Prostate gland (tissue), 2 donors: ENCODE measurements at regions not wholly inside any gene's neighbourhood (a gene's known extent, or its start where the extent isn't known, plus 50 kb on each side); places are given as distances from the start of the nearest gene placed in this dataset.

Experiments
- POLR2A ChIP-seq: fragments of 450-650 bp; IDR thresholded peaks from one replicate; pipeline ENCODE4 v1.6.1; 2016; ENCODE audit warnings: antibody characterized with exemption, mild to moderate bottlenecking
- POLR2AphosphoS5 ChIP-seq: sonication (generic); formaldehyde crosslinking; IDR thresholded peaks from one replicate; pipeline ENCODE4 v1.6.1; 2017; ENCODE audit warnings: antibody characterized with exemption
- TF ChIP-seq, protein P1 (sequence below), 4 experiments: fragments of 200-600 bp in 2 of 4; fragments of 450-650 bp in 2 of 4; sonication (generic) in 2 of 4; IDR thresholded peaks; 1 replicate in 3 of 4; 2 replicates in 1 of 4; pipeline ENCODE4 v1.5.1; 2016 to 2019; ENCODE audit warnings: antibody characterized with exemption in 4 of 4, mild to moderate bottlenecking in 2 of 4, moderate library complexity in 2 of 4

DNA sequence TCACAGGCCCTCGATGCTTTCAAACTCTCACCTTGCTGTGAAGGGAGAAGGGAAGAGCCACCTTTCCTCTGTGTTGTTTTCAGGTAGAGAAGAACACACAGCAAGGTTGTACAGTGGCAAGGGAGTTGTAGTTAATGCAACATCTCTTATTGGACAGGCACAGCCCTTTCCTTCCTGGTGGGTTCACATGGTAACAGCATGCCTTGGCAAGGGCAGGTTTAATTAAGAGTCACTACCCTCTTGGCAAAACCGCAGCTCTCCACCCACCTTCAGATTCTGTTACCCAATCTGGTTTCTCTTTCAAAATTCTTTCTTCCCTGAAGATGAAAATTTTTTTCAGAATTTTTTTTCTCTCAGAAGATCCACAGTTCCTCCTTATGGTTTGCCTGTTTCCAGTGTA lies 253.1 kb downstream of the TLR4 start:
- no peak for TF ChIP-seq POLR2AphosphoS5
- TF ChIP-seq, protein P1, sequence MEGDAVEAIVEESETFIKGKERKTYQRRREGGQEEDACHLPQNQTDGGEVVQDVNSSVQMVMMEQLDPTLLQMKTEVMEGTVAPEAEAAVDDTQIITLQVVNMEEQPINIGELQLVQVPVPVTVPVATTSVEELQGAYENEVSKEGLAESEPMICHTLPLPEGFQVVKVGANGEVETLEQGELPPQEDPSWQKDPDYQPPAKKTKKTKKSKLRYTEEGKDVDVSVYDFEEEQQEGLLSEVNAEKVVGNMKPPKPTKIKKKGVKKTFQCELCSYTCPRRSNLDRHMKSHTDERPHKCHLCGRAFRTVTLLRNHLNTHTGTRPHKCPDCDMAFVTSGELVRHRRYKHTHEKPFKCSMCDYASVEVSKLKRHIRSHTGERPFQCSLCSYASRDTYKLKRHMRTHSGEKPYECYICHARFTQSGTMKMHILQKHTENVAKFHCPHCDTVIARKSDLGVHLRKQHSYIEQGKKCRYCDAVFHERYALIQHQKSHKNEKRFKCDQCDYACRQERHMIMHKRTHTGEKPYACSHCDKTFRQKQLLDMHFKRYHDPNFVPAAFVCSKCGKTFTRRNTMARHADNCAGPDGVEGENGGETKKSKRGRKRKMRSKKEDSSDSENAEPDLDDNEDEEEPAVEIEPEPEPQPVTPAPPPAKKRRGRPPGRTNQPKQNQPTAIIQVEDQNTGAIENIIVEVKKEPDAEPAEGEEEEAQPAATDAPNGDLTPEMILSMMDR (IDR thresholded peaks at IDR 0.05): peak in 1 of 4 experiments; percentile 30
- no peak for TF ChIP-seq POLR2A
